Progenitor cell of endocrine pancreas (in vitro differentiated cells): ENCODE measurements at regions not wholly inside any gene's neighbourhood (a gene's known extent, or its start where the extent isn't known, plus 50 kb on each side); places are given as distances from the start of the nearest gene placed in this dataset.

Source experiments
- DNase-seq: peaks from one replicate; pipeline ENCODE4 v3.0.0; 2021; ENCODE audit warnings: low spot score; ENCODE audit not compliant: unreplicated experiment
- H3K27ac Mint-ChIP-seq: 2 replicates; pipeline ENCODE4 v1.8.0; 2021; ENCODE audit warnings: mild to moderate bottlenecking, moderate library complexity, mixed read lengths
- H3K27me3 Mint-ChIP-seq: 2 replicates; pipeline ENCODE4 v1.8.0; 2021; ENCODE audit warnings: mixed read lengths
- H3K36me3 Mint-ChIP-seq: 2 replicates; pipeline ENCODE4 v1.8.0; 2022; ENCODE audit warnings: mixed read lengths; ENCODE audit not compliant: insufficient read depth
- H3K4me1 Mint-ChIP-seq: 2 replicates; pipeline ENCODE4 v1.8.0; 2021; ENCODE audit warnings: low read depth, mixed read lengths
- H3K4me3 Mint-ChIP-seq: 2 replicates; pipeline ENCODE4 v1.8.0; 2021; ENCODE audit warnings: low read depth, mild to moderate bottlenecking, moderate library complexity, mixed read lengths
- H3K9me3 Mint-ChIP-seq: 2 replicates; pipeline ENCODE4 v1.8.0; 2021; ENCODE audit warnings: low read depth, mixed read lengths
- TF ChIP-seq, protein P1 (sequence below): fragments of 200-600 bp; sonication (generic); IDR thresholded peaks from one replicate; pipeline ENCODE4 v1.5.0; 2021; ENCODE audit warnings: antibody characterized with exemption, mild to moderate bottlenecking; ENCODE audit not compliant: unreplicated experiment

GRCh38 chr16:80041410-80041809, 440.9 kb upstream of the MAF start:
- Mint-ChIP-seq H3K27me3 (peaks cover 9% of the 10 kb centered on the region), H3K9me3 (peaks cover 3% of the 10 kb centered on the region), H3K27ac (no peak overlapping the region), H3K4me3 (no peak overlapping the region), H3K36me3 (no peaks in the 10 kb centered on the region), H3K4me1 (peaks cover 16% of the 10 kb centered on the region)
- DNase-seq: no peak
- TF ChIP-seq, protein P1, sequence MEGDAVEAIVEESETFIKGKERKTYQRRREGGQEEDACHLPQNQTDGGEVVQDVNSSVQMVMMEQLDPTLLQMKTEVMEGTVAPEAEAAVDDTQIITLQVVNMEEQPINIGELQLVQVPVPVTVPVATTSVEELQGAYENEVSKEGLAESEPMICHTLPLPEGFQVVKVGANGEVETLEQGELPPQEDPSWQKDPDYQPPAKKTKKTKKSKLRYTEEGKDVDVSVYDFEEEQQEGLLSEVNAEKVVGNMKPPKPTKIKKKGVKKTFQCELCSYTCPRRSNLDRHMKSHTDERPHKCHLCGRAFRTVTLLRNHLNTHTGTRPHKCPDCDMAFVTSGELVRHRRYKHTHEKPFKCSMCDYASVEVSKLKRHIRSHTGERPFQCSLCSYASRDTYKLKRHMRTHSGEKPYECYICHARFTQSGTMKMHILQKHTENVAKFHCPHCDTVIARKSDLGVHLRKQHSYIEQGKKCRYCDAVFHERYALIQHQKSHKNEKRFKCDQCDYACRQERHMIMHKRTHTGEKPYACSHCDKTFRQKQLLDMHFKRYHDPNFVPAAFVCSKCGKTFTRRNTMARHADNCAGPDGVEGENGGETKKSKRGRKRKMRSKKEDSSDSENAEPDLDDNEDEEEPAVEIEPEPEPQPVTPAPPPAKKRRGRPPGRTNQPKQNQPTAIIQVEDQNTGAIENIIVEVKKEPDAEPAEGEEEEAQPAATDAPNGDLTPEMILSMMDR: no peak

GRCh38 chr16:80040814-80041213, 440.3 kb upstream of the MAF start:
- Mint-ChIP-seq H3K9me3 (peaks cover 3% of the 10 kb centered on the region), H3K4me3 (no peak overlapping the region), H3K36me3 (no peaks in the 10 kb centered on the region), H3K27me3 (peaks cover 9% of the 10 kb centered on the region), H3K27ac (no peak overlapping the region), H3K4me1 (peaks cover 16% of the 10 kb centered on the region)
- no peak for DNase-seq
- TF ChIP-seq, protein P1: no peak

GRCh38 chr16:80040413-80040812, 439.9 kb upstream of the MAF start:
- no peak overlapping the region for H3K27ac Mint-ChIP-seq
- H3K9me3 Mint-ChIP-seq: peaks cover 3% of the 10 kb centered on the region
- H3K27me3 Mint-ChIP-seq: peaks cover 9% of the 10 kb centered on the region
- no peaks in the 10 kb centered on the region for H3K36me3 Mint-ChIP-seq
- no peak overlapping the region for H3K4me3 Mint-ChIP-seq
- peaks cover 12% of the 10 kb centered on the region for H3K4me1 Mint-ChIP-seq
- TF ChIP-seq, protein P1: no peak
- DNase-seq: no peak

- peaks cover 12% of the 10 kb centered on the region for H3K4me1 Mint-ChIP-seq
- no peak overlapping the region for H3K4me3 Mint-ChIP-seq
- TF ChIP-seq, protein P1: no peak
- H3K36me3 Mint-ChIP-seq: no peaks in the 10 kb centered on the region
- H3K27me3 Mint-ChIP-seq: peaks cover 9% of the 10 kb centered on the region
- no peak for DNase-seq
- no peak overlapping the region for H3K27ac Mint-ChIP-seq
- H3K9me3 Mint-ChIP-seq: peaks cover 3% of the 10 kb centered on the region
Observed at GRCh38 chr16:80039777-80040176, 439.2 kb upstream of the MAF start.

- H3K36me3 Mint-ChIP-seq: no peaks in the 10 kb centered on the region
- peaks cover 5% of the 10 kb centered on the region for H3K4me1 Mint-ChIP-seq
- peaks cover 11% of the 10 kb centered on the region for H3K9me3 Mint-ChIP-seq
- DNase-seq: no peak
- H3K27me3 Mint-ChIP-seq: peaks cover 9% of the 10 kb centered on the region
- H3K4me3 Mint-ChIP-seq: no peak overlapping the region
- TF ChIP-seq, protein P1: no peak
- no peak overlapping the region for H3K27ac Mint-ChIP-seq
Observed at GRCh38 chr16:80038566-80038965, 438.0 kb upstream of the MAF start.
